ENCODE measurements at regions not wholly inside any gene's neighbourhood (a gene's known extent, or its start where the extent isn't known, plus 50 kb on each side); places are given as distances from the start of the nearest gene placed in this dataset.

DNA sequence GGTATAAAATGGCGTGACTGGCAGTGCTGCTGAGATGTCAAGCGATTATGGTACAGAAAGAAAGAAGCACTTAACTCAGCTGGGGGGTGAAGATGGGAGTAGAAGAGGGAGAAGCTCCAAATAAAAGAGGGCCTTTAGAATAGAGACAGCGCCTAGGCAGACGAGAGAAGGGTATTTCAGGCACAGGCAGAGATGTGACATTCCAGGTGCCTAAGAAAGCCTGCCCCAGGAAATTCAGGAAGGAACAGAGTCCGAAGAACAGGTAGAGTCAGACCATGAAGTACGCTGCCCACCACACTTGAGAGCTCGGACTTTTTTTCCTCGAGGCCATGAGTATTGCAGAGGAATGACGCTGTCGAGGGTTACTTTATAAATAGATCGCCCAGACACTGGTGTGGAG lies 170.9 kb upstream of the ATF7IP start:
- no peak overlapping the region for H2AFZ ChIP-seq (ENCODE audit: control insufficient read depth, low read length)
- dilution Hi-C loops (cut with MboI; ENCODE audit: extremely low pct_ligation_motif_present, low sequenced_read_pairs) = no loop called here
- TF ChIP-seq CTCF (optimal IDR thresholded peaks at IDR 0.05 in 1 of 3, IDR thresholded peaks at IDR 0.05 in 1 of 3, conservative IDR thresholded peaks at IDR 0.05 in 1 of 3; ENCODE audit: extremely low read depth in 1 of 3, insufficient read depth in 2 of 3, low read length in 3 of 3) = no peak
- TF ChIP-seq EZH2 (IDR thresholded peaks at IDR 0.05; ENCODE audit: low read length) = no peak
- no peaks in the 10 kb centered on the region for H3K9me3 ChIP-seq (ENCODE audit: control insufficient read depth, low read depth, low read length)
- H3K27ac ChIP-seq (ENCODE audit: control insufficient read depth, insufficient read depth, low read length) = no peak overlapping the region
- no peak for FAIRE-seq
- DNase-seq (ENCODE audit: low read depth, low spot score) = no peak
- no peaks in the 10 kb centered on the region for H3K36me3 ChIP-seq (ENCODE audit: control insufficient read depth in 2 of 2, extremely low read depth in 1 of 2, insufficient read depth in 2 of 2, low read length in 2 of 2)
- H3K4me3 ChIP-seq (ENCODE audit: control insufficient read depth in 2 of 3, extremely low read depth in 1 of 3, insufficient read depth in 2 of 3, low read depth in 1 of 3, low read length in 3 of 3) = no peak overlapping the region
- H3K9me1 ChIP-seq (ENCODE audit: control insufficient read depth, extremely low read depth, insufficient read depth, low read length) = no peaks in the 10 kb centered on the region
- H3K27me3 ChIP-seq (ENCODE audit: control insufficient read depth, extremely low read depth, insufficient read depth, low read length) = no peaks in the 10 kb centered on the region
- no peak overlapping the region for H3K9ac ChIP-seq (ENCODE audit: control insufficient read depth, extremely low read depth, insufficient read depth, low read length)
- no peak overlapping the region for H3K4me2 ChIP-seq (ENCODE audit: control insufficient read depth, extremely low read depth, insufficient read depth, low read depth, low read length)
- H3K79me2 ChIP-seq (ENCODE audit: control insufficient read depth, insufficient read depth, low read length) = no peaks in the 10 kb centered on the region
- H3K4me1 ChIP-seq (ENCODE audit: control insufficient read depth, extremely low read depth, insufficient read depth, low read length) = no peaks in the 10 kb centered on the region
- H4K20me1 ChIP-seq (ENCODE audit: control insufficient read depth, extremely low read depth, insufficient read depth, low read length) = no peaks in the 10 kb centered on the region

DNA sequence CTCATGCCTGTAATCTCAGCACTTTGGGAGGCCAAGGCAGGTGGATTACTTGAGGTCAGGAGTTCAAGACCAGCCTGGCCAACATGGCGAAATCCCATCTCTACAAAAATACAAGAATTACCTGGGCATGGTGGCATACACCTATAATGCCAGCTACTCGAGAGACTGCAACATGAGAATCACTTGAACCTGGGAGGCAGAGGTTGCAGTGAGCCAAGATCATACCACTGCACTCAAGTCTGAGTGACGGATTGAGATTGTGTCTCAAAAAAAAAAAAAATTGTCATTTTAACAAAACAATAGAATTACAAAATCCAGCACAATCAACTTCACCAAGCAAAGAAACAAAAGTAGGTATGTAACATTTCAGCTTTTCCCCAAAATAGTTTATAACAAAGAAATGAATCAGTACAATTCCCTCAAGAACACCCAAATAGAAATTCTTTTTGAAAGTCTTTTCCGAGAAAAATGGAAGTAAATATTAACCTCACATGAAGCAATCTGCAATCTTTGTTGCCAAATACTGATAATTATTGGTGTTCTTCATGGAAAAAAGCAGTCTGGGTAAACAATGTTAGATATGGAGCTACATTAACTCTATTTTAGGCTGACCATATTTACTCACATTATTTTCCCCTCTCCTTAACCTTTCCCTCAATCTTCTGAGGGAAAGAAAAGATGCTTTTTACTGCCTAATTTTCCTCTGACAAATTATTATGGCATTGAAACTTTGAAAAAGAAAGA lies 165.9 kb upstream of the ATF7IP start:
- Histone ChIP-seq H3K4me1 (ENCODE audit: control insufficient read depth, extremely low read depth, insufficient read depth, low read length) (no peaks in the 10 kb centered on the region), H3K27ac (ENCODE audit: control insufficient read depth, insufficient read depth, low read length) (no peak overlapping the region), H3K4me2 (ENCODE audit: control insufficient read depth, extremely low read depth, insufficient read depth, low read depth, low read length) (no peak overlapping the region), H4K20me1 (ENCODE audit: control insufficient read depth, extremely low read depth, insufficient read depth, low read length) (no peaks in the 10 kb centered on the region), H3K79me2 (ENCODE audit: control insufficient read depth, insufficient read depth, low read length) (no peaks in the 10 kb centered on the region), H2AFZ (ENCODE audit: control insufficient read depth, low read length) (no peak overlapping the region), H3K9me3 (ENCODE audit: control insufficient read depth, low read depth, low read length) (no peaks in the 10 kb centered on the region), H3K9me1 (ENCODE audit: control insufficient read depth, extremely low read depth, insufficient read depth, low read length) (no peaks in the 10 kb centered on the region), H3K36me3 (ENCODE audit: control insufficient read depth in 2 of 2, extremely low read depth in 1 of 2, insufficient read depth in 2 of 2, low read length in 2 of 2) (no peaks in the 10 kb centered on the region), H3K9ac (ENCODE audit: control insufficient read depth, extremely low read depth, insufficient read depth, low read length) (no peak overlapping the region), H3K4me3 (ENCODE audit: control insufficient read depth in 2 of 3, extremely low read depth in 1 of 3, insufficient read depth in 2 of 3, low read depth in 1 of 3, low read length in 3 of 3) (no peak overlapping the region), H3K27me3 (ENCODE audit: control insufficient read depth, extremely low read depth, insufficient read depth, low read length) (no peaks in the 10 kb centered on the region)
- TF ChIP-seq EZH2 (IDR thresholded peaks at IDR 0.05; ENCODE audit: low read length) (no peak), CTCF (optimal IDR thresholded peaks at IDR 0.05 in 1 of 3, IDR thresholded peaks at IDR 0.05 in 1 of 3, conservative IDR thresholded peaks at IDR 0.05 in 1 of 3; ENCODE audit: extremely low read depth in 1 of 3, insufficient read depth in 2 of 3, low read length in 3 of 3) (no peak)
- DNase-seq (ENCODE audit: low read depth, low spot score) = no peak
- dilution Hi-C loops (cut with MboI; ENCODE audit: extremely low pct_ligation_motif_present, low sequenced_read_pairs) = no loop called here
- FAIRE-seq = no peak
